HepG2 (cell line): ENCODE measurements at regions not wholly inside any gene's neighbourhood (a gene's known extent, or its start where the extent isn't known, plus 50 kb on each side); places are given as distances from the start of the nearest gene placed in this dataset.

Experiments used
- FOSL2 ChIP-seq: sonication (generic); formaldehyde crosslinking; IDR thresholded peaks from 2 replicates; pipeline ENCODE4 v1.4.0; 2020; ENCODE audit warnings: missing genetic modification reagents
- FOXA1 ChIP-seq, 2 experiments: fragments of 450-650 bp in 1 of 2; sonication (generic) in 1 of 2; formaldehyde crosslinking in 1 of 2; IDR thresholded peaks; 2 replicates each; pipeline versions ENCODE4 v1.4.0 to v1.6.1; 2016 to 2020; ENCODE audit warnings: missing genetic modification reagents in 1 of 2
- FOXK2 ChIP-seq: fragments of 450-650 bp; IDR thresholded peaks from 2 replicates; pipeline ENCODE4 v1.6.1; 2016
- NR2F6 ChIP-seq, 2 experiments: IDR thresholded peaks; 2 replicates each; pipeline ENCODE4 v1.6.1; 2016; ENCODE audit warnings: antibody characterized with exemption in 1 of 2, mild to moderate bottlenecking in 1 of 2
- SETDB1 ChIP-seq: sonication (generic); formaldehyde crosslinking; IDR thresholded peaks from 2 replicates; pipeline ENCODE4 v1.5.1; 2020; ENCODE audit warnings: missing genetic modification reagents, mild to moderate bottlenecking, borderline replicate concordance
- SMC3 ChIP-seq: IDR thresholded peaks from 2 replicates; pipeline ENCODE4 v1.6.1; 2011; ENCODE audit warnings: low read length, improper control_type of control experiment
- SRF ChIP-seq: IDR thresholded peaks from 2 replicates; pipeline ENCODE4 v1.6.1; 2011; ENCODE audit warnings: mild to moderate bottlenecking, low read depth, low read length, moderate library complexity
- ZFP1 ChIP-seq: IDR thresholded peaks from 2 replicates; pipeline ENCODE4 v1.6.1; 2016
- TF ChIP-seq, protein P1 (sequence below): sonication (generic); formaldehyde crosslinking; IDR thresholded peaks from 2 replicates; pipeline ENCODE4 v1.4.0; 2020; ENCODE audit warnings: low read depth, mild to moderate bottlenecking, missing genetic modification reagents
- TF ChIP-seq, protein P2 (sequence below): sonication (generic); formaldehyde crosslinking; IDR thresholded peaks from 2 replicates; pipeline ENCODE4 v1.4.0; 2020; ENCODE audit warnings: missing genetic modification reagents
- TF ChIP-seq, protein P3 (sequence below): sonication (generic); formaldehyde crosslinking; IDR thresholded peaks from 2 replicates; pipeline ENCODE4 v1.5.0; 2020; ENCODE audit warnings: mild to moderate bottlenecking, missing genetic modification reagents, moderate library complexity
- TF ChIP-seq, protein P4 (sequence below): sonication (generic); IDR thresholded peaks from 2 replicates; pipeline ENCODE4 v1.6.1; 2016; ENCODE audit warnings: low read depth, borderline replicate concordance
- TF ChIP-seq, protein P5 (sequence below): sonication (generic); formaldehyde crosslinking; IDR thresholded peaks from 2 replicates; pipeline ENCODE4 v1.5.0; 2020; ENCODE audit warnings: missing genetic modification reagents

DNA sequence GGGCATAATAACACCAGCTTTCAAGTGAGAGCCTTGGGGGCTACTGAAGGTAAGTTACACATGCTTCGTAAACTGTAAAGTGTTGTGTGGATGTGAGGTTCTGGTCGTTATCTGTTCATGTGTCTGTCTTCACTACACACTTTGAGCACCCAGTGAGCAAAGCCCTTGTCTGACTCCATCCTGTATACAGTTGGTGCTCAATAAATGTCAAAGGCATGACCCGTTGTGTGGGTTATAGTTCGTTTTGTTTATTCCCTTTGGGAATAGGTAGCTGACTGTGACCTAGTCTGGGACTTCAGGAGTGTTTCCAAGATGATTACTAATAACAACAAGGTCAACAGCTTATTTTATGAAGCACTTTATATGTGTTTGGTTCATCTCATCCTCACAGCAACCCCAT, 146.9 kb downstream of the MIAT start:
- TF ChIP-seq SMC3 (no peak), SETDB1 (no peak), FOXK2 (no peak), FOSL2 (CRISPR knock-in tag) (no peak), NR2F6 (IDR thresholded peaks at IDR 0.05) (no peak), NR2F6 (CRISPR knock-in tag; IDR thresholded peaks at IDR 0.05) (no peak), ZFP1 (CRISPR knock-in tag) (no peak), SRF (no peak), FOXA1 (IDR thresholded peaks at IDR 0.05) (no peak), FOXA1 (CRISPR knock-in tag; IDR thresholded peaks at IDR 0.05) (no peak)
- TF ChIP-seq, protein P1, sequence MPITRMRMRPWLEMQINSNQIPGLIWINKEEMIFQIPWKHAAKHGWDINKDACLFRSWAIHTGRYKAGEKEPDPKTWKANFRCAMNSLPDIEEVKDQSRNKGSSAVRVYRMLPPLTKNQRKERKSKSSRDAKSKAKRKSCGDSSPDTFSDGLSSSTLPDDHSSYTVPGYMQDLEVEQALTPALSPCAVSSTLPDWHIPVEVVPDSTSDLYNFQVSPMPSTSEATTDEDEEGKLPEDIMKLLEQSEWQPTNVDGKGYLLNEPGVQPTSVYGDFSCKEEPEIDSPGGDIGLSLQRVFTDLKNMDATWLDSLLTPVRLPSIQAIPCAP (CRISPR knock-in tag), result no peak
- TF ChIP-seq, protein P2, sequence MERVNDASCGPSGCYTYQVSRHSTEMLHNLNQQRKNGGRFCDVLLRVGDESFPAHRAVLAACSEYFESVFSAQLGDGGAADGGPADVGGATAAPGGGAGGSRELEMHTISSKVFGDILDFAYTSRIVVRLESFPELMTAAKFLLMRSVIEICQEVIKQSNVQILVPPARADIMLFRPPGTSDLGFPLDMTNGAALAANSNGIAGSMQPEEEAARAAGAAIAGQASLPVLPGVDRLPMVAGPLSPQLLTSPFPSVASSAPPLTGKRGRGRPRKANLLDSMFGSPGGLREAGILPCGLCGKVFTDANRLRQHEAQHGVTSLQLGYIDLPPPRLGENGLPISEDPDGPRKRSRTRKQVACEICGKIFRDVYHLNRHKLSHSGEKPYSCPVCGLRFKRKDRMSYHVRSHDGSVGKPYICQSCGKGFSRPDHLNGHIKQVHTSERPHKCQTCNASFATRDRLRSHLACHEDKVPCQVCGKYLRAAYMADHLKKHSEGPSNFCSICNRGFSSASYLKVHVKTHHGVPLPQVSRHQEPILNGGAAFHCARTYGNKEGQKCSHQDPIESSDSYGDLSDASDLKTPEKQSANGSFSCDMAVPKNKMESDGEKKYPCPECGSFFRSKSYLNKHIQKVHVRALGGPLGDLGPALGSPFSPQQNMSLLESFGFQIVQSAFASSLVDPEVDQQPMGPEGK (CRISPR knock-in tag), result no peak
- TF ChIP-seq, protein P3, sequence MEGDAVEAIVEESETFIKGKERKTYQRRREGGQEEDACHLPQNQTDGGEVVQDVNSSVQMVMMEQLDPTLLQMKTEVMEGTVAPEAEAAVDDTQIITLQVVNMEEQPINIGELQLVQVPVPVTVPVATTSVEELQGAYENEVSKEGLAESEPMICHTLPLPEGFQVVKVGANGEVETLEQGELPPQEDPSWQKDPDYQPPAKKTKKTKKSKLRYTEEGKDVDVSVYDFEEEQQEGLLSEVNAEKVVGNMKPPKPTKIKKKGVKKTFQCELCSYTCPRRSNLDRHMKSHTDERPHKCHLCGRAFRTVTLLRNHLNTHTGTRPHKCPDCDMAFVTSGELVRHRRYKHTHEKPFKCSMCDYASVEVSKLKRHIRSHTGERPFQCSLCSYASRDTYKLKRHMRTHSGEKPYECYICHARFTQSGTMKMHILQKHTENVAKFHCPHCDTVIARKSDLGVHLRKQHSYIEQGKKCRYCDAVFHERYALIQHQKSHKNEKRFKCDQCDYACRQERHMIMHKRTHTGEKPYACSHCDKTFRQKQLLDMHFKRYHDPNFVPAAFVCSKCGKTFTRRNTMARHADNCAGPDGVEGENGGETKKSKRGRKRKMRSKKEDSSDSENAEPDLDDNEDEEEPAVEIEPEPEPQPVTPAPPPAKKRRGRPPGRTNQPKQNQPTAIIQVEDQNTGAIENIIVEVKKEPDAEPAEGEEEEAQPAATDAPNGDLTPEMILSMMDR, result no peak
- TF ChIP-seq, protein P4, sequence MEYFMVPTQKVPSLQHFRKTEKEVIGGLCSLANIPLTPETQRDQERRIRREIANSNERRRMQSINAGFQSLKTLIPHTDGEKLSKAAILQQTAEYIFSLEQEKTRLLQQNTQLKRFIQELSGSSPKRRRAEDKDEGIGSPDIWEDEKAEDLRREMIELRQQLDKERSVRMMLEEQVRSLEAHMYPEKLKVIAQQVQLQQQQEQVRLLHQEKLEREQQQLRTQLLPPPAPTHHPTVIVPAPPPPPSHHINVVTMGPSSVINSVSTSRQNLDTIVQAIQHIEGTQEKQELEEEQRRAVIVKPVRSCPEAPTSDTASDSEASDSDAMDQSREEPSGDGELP, result no peak
- TF ChIP-seq, protein P5, sequence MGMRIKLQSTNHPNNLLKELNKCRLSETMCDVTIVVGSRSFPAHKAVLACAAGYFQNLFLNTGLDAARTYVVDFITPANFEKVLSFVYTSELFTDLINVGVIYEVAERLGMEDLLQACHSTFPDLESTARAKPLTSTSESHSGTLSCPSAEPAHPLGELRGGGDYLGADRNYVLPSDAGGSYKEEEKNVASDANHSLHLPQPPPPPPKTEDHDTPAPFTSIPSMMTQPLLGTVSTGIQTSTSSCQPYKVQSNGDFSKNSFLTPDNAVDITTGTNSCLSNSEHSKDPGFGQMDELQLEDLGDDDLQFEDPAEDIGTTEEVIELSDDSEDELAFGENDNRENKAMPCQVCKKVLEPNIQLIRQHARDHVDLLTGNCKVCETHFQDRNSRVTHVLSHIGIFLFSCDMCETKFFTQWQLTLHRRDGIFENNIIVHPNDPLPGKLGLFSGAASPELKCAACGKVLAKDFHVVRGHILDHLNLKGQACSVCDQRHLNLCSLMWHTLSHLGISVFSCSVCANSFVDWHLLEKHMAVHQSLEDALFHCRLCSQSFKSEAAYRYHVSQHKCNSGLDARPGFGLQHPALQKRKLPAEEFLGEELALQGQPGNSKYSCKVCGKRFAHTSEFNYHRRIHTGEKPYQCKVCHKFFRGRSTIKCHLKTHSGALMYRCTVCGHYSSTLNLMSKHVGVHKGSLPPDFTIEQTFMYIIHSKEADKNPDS (CRISPR knock-in tag), result no peak
